Neural cell (in vitro differentiated cells): ENCODE measurements at regions not wholly inside any gene's neighbourhood (a gene's known extent, or its start where the extent isn't known, plus 50 kb on each side); places are given as distances from the start of the nearest gene placed in this dataset.

ENCODE experiments used
- H2AFZ ChIP-seq: fragments of 200-600, 300-800 bp; sonication (generic), shearing (Covaris generic); 2 replicates; pipeline ENCODE4 v1.6.0; 2014; ENCODE audit warnings: low read depth, mild to moderate bottlenecking, antibody characterized with exemption, low read length, moderate library complexity
- H3F3A ChIP-seq: fragments of 200-600 bp; shearing (Covaris generic); 2 replicates; pipeline ENCODE4 v1.6.1; 2016; ENCODE audit warnings: mild to moderate bottlenecking, moderate library complexity, mixed read lengths, antibody characterized with exemption, low read length; ENCODE audit not compliant: insufficient read depth, poor library complexity, severe bottlenecking
- H3K27ac ChIP-seq: fragments of 200-600, 300-800 bp; sonication (generic), shearing (Covaris generic); 2 replicates; pipeline ENCODE4 v1.5.1; 2014; ENCODE audit warnings: mild to moderate bottlenecking, low read length, moderate library complexity
- H3K27me3 ChIP-seq: fragments of 300-800, 200-600 bp; sonication (generic), shearing (Covaris generic); 2 replicates; pipeline ENCODE4 v1.6.0; 2014; ENCODE audit warnings: mild to moderate bottlenecking, low read depth, low read length, moderate library complexity; ENCODE audit not compliant: insufficient read depth
- H3K36me3 ChIP-seq: fragments of 300-800, 200-600 bp; sonication (generic), shearing (Covaris generic); 2 replicates; pipeline ENCODE4 v1.5.1; 2014; ENCODE audit warnings: mild to moderate bottlenecking, antibody characterized with exemption, low read length, moderate library complexity; ENCODE audit not compliant: insufficient read depth
- H3K4me2 ChIP-seq: fragments of 300-800, 200-600 bp; sonication (generic), shearing (Covaris generic); 2 replicates; pipeline ENCODE4 v1.6.0; 2014; ENCODE audit warnings: mild to moderate bottlenecking, low read length
- H3K4me3 ChIP-seq: fragments of 300-800, 200-600 bp; sonication (generic), shearing (Covaris generic); 2 replicates; pipeline ENCODE4 v1.5.1; 2014; ENCODE audit warnings: mild to moderate bottlenecking, low read length, moderate library complexity
- H3K79me2 ChIP-seq: fragments of 200-600 bp; shearing (Covaris generic); replicated peaks from 2 replicates; pipeline ENCODE4 v1.6.0; 2014; ENCODE audit warnings: mild to moderate bottlenecking, low read length, moderate library complexity; ENCODE audit not compliant: insufficient read depth
- H3K9ac ChIP-seq: fragments of 300-800, 200-600 bp; sonication (generic), shearing (Covaris generic); 2 replicates; pipeline ENCODE4 v1.6.1; 2016; ENCODE audit warnings: mild to moderate bottlenecking, low read length, mixed read lengths
- H3K9me2 ChIP-seq: fragments of 200-600 bp; shearing (Covaris generic); 2 replicates; pipeline ENCODE4 v1.6.1; 2016; ENCODE audit warnings: mild to moderate bottlenecking, low read length, mixed read lengths; ENCODE audit not compliant: insufficient read depth
- H3K9me3 ChIP-seq: fragments of 200-600, 300-800 bp; sonication (generic), shearing (Covaris generic); 2 replicates; pipeline ENCODE4 v1.6.1; 2016; ENCODE audit warnings: mild to moderate bottlenecking, mixed run types, low read length, moderate library complexity, mixed read lengths
- H4K20me1 ChIP-seq: fragments of 200-600 bp; shearing (Covaris generic); 2 replicates; pipeline ENCODE4 v1.6.1; 2016; ENCODE audit warnings: mild to moderate bottlenecking, mixed run types; ENCODE audit not compliant: insufficient read depth
- EP300 ChIP-seq: fragments of 450-650 bp; conservative IDR thresholded peaks from 2 replicates; pipeline ENCODE4 v1.6.1; 2014; ENCODE audit warnings: antibody characterized with exemption, mild to moderate bottlenecking, moderate library complexity; ENCODE audit not compliant: poor library complexity, severe bottlenecking
- EZH2 ChIP-seq: fragments of 200-600, 300-800 bp; shearing (Covaris generic), sonication (generic); IDR thresholded peaks from 2 replicates; pipeline ENCODE4 v1.6.1; 2014; ENCODE audit warnings: antibody characterized with exemption, low read length, borderline replicate concordance, mild to moderate bottlenecking; ENCODE audit not compliant: insufficient read depth, poor library complexity, severe bottlenecking
- MXI1 ChIP-seq: fragments of 450-650 bp; conservative IDR thresholded peaks from 2 replicates; pipeline ENCODE4 v1.6.1; 2014; ENCODE audit warnings: antibody characterized with exemption, mild to moderate bottlenecking; ENCODE audit not compliant: poor library complexity, severe bottlenecking
- POLR2AphosphoS5 ChIP-seq: IDR thresholded peaks from 2 replicates; pipeline ENCODE4 v1.6.1; 2012
- RAD21 ChIP-seq: fragments of 450-650 bp; conservative IDR thresholded peaks from 2 replicates; pipeline ENCODE4 v1.6.1; 2014; ENCODE audit warnings: antibody characterized with exemption, mild to moderate bottlenecking, moderate library complexity
- SMC3 ChIP-seq: fragments of 450-650 bp; conservative IDR thresholded peaks from 2 replicates; pipeline ENCODE4 v1.6.1; 2014; ENCODE audit warnings: antibody characterized with exemption, mild to moderate bottlenecking, moderate library complexity; ENCODE audit not compliant: poor library complexity
- TAF1 ChIP-seq: IDR thresholded peaks from 2 replicates; pipeline ENCODE4 v1.6.1; 2012; ENCODE audit warnings: low read depth
- TF ChIP-seq, protein P1 (sequence below): fragments of 450-650 bp; IDR thresholded peaks from 2 replicates; pipeline ENCODE4 v1.5.1; 2014; ENCODE audit warnings: antibody characterized with exemption, mild to moderate bottlenecking, moderate library complexity; ENCODE audit not compliant: poor library complexity, severe bottlenecking
- TF ChIP-seq, protein P2 (sequence below): IDR thresholded peaks from 2 replicates; pipeline ENCODE4 v1.6.1; 2012; ENCODE audit warnings: borderline replicate concordance

DNA sequence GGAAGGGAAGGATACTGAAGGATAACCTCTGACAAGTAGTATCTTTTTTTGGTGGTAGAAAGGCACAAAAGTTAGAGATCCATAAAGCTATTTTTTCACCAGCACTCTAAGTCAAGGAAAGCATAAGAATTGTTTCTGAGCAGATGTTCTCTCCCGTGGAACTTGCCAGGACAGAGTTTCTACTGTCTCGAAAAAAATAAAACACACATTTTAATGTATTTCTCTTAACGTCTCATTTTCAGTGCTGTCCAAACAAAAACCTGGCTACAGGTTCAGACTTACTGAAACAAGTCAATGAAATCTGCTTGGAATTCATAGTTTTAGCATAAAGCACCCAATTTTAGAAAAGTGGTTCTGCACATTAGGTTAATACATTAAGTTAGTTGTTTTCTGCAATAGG is 338.3 kb downstream of the LTN1 start:
- no peaks in the 10 kb centered on the region for H3K36me3 ChIP-seq
- H4K20me1 ChIP-seq = no peaks in the 10 kb centered on the region
- H3K9ac ChIP-seq = no peak overlapping the region
- no peak overlapping the region for H3K27ac ChIP-seq
- H2AFZ ChIP-seq = no peak overlapping the region
- H3F3A ChIP-seq = no peaks in the 10 kb centered on the region
- no peaks in the 10 kb centered on the region for H3K27me3 ChIP-seq
- no peaks in the 10 kb centered on the region for H3K79me2 ChIP-seq
- no peak overlapping the region for H3K4me2 ChIP-seq
- H3K4me3 ChIP-seq = no peak overlapping the region
- no peak for TF ChIP-seq TAF1
- TF ChIP-seq EP300 = no peak
- no peak for TF ChIP-seq POLR2AphosphoS5
- no peak for TF ChIP-seq SMC3
- TF ChIP-seq, protein P1, sequence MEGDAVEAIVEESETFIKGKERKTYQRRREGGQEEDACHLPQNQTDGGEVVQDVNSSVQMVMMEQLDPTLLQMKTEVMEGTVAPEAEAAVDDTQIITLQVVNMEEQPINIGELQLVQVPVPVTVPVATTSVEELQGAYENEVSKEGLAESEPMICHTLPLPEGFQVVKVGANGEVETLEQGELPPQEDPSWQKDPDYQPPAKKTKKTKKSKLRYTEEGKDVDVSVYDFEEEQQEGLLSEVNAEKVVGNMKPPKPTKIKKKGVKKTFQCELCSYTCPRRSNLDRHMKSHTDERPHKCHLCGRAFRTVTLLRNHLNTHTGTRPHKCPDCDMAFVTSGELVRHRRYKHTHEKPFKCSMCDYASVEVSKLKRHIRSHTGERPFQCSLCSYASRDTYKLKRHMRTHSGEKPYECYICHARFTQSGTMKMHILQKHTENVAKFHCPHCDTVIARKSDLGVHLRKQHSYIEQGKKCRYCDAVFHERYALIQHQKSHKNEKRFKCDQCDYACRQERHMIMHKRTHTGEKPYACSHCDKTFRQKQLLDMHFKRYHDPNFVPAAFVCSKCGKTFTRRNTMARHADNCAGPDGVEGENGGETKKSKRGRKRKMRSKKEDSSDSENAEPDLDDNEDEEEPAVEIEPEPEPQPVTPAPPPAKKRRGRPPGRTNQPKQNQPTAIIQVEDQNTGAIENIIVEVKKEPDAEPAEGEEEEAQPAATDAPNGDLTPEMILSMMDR = no peak
- no peak for TF ChIP-seq RAD21
- no peak for TF ChIP-seq MXI1
- no peak for TF ChIP-seq EZH2
- TF ChIP-seq, protein P2, sequence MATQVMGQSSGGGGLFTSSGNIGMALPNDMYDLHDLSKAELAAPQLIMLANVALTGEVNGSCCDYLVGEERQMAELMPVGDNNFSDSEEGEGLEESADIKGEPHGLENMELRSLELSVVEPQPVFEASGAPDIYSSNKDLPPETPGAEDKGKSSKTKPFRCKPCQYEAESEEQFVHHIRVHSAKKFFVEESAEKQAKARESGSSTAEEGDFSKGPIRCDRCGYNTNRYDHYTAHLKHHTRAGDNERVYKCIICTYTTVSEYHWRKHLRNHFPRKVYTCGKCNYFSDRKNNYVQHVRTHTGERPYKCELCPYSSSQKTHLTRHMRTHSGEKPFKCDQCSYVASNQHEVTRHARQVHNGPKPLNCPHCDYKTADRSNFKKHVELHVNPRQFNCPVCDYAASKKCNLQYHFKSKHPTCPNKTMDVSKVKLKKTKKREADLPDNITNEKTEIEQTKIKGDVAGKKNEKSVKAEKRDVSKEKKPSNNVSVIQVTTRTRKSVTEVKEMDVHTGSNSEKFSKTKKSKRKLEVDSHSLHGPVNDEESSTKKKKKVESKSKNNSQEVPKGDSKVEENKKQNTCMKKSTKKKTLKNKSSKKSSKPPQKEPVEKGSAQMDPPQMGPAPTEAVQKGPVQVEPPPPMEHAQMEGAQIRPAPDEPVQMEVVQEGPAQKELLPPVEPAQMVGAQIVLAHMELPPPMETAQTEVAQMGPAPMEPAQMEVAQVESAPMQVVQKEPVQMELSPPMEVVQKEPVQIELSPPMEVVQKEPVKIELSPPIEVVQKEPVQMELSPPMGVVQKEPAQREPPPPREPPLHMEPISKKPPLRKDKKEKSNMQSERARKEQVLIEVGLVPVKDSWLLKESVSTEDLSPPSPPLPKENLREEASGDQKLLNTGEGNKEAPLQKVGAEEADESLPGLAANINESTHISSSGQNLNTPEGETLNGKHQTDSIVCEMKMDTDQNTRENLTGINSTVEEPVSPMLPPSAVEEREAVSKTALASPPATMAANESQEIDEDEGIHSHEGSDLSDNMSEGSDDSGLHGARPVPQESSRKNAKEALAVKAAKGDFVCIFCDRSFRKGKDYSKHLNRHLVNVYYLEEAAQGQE = no peak
- H3K9me3 ChIP-seq = no peaks in the 10 kb centered on the region
- H3K9me2 ChIP-seq = no peaks in the 10 kb centered on the region

DNA sequence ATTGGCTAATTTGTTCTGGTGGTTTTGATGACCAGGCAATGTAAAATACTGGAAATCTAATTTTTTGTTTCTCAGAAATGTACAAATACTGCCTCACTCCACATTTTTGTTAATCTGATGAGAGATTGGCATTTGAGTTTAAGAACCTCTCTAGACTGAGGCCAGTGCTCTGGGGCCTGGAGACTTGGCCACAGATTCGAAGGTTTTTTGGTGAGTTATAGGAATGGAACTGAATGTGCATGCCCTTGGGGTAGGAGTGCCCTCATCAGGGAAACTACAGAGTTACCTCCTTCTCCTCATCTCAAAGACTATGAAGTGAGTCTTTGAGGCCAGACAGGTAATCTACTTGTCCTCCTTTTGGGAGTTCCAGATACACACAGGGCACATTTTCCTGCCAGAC is 347.9 kb downstream of the LTN1 start:
- H3K4me3 ChIP-seq = no peak overlapping the region
- TF ChIP-seq TAF1 (no peak), EP300 (no peak), MXI1 (no peak), SMC3 (no peak), EZH2 (no peak), POLR2AphosphoS5 (no peak)
- TF ChIP-seq, protein P1 = no peak
- no peaks in the 10 kb centered on the region for H3F3A ChIP-seq
- H3K9me3 ChIP-seq = no peaks in the 10 kb centered on the region
- no peak overlapping the region for H3K27ac ChIP-seq
- no peaks in the 10 kb centered on the region for H3K79me2 ChIP-seq
- H3K36me3 ChIP-seq = no peaks in the 10 kb centered on the region
- no peak overlapping the region for H3K4me2 ChIP-seq
- H3K9ac ChIP-seq = no peak overlapping the region
- H2AFZ ChIP-seq = no peak overlapping the region
- H3K9me2 ChIP-seq = no peaks in the 10 kb centered on the region
- no peaks in the 10 kb centered on the region for H4K20me1 ChIP-seq
- H3K27me3 ChIP-seq = no peaks in the 10 kb centered on the region
